ENCODE measurements at regions not wholly inside any gene's neighbourhood (a gene's known extent, or its start where the extent isn't known, plus 50 kb on each side); places are given as distances from the start of the nearest gene placed in this dataset.
"Not testable (repeated sequence)": the region's sequence is repeated elsewhere in the genome, so short reads cannot be mapped to it uniquely, and the experiment has no call there.

GRCh38 chr14:34299360-34299759 lies 162.7 kb downstream of the SPTSSA start:
- no peaks in the 10 kb centered on the region for H3K27me3 Mint-ChIP-seq
- ATAC-seq (no peak), DNase-seq (no peak)
- H3K4me3 Mint-ChIP-seq = no peak overlapping the region
- H3K4me1 Mint-ChIP-seq = no peaks in the 10 kb centered on the region
- intact Hi-C loops (cut with DNase I, micrococcal nuclease) = no loop called here
- CTCF ChIA-PET = interaction anchor here (0.9 to 2.7 kb wide), 3 partner anchors 18 to 507 kb away, joined by 4 to 8 read pairs (median 6); no protein-coding TSS in a partner anchor
- no peaks in the 10 kb centered on the region for H3K9me3 Mint-ChIP-seq (ENCODE audit: low read depth)
- no peak overlapping the region for H3K27ac Mint-ChIP-seq
- no peaks in the 10 kb centered on the region for H3K36me3 Mint-ChIP-seq (ENCODE audit: low read depth)
- POLR2A ChIA-PET = no interaction called here

- no peaks in the 10 kb centered on the region for H3K4me1 Mint-ChIP-seq
- CTCF ChIA-PET = no interaction called here
- intact Hi-C loops (cut with DNase I, micrococcal nuclease) = no loop called here
- DNase-seq (no peak), ATAC-seq (no peak)
- POLR2A ChIA-PET = no interaction called here
- no peak overlapping the region for H3K27ac Mint-ChIP-seq
- no peak overlapping the region for H3K4me3 Mint-ChIP-seq
- H3K9me3 Mint-ChIP-seq (ENCODE audit: low read depth) = no peaks in the 10 kb centered on the region
- H3K36me3 Mint-ChIP-seq (ENCODE audit: low read depth) = no peaks in the 10 kb centered on the region
- no peaks in the 10 kb centered on the region for H3K27me3 Mint-ChIP-seq
Measured at GRCh38 chr14:34297786-34298520, 164.1 kb downstream of the SPTSSA start.

DNA sequence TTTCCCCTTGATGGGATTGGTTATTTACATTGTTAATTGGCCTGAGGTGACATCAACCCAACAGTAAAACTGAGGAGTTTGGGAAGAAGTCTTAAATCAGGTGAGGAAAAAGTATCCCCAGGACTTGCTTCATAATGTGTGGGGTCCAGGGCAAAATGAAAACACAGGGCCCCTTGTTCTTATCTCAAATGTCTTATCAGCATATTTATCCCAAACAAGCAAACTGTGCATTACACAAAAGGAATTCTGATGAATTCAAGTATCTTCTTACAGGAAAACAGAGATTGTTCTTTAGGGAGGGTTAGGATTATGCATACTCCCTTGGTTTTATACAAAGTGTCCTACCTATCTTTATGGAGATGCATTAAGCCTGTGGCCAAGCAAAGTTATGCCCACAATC lies 178.4 kb downstream of the SPTSSA start:
- no peak overlapping the region for H3K27ac Mint-ChIP-seq
- H3K36me3 Mint-ChIP-seq (ENCODE audit: low read depth) = no peaks in the 10 kb centered on the region
- no peak overlapping the region for H3K4me3 Mint-ChIP-seq
- no peaks in the 10 kb centered on the region for H3K27me3 Mint-ChIP-seq
- CTCF ChIA-PET = interaction anchor here (1.8 kb wide), 1 partner anchor 39 kb away, joined by 4 read pairs; no protein-coding TSS in a partner anchor
- intact Hi-C loops (cut with DNase I, micrococcal nuclease) = no loop called here
- no peak for DNase-seq
- POLR2A ChIA-PET = no interaction called here
- H3K9me3 Mint-ChIP-seq (ENCODE audit: low read depth) = peaks cover 3% of the 10 kb centered on the region
- ATAC-seq = no peak
- no peaks in the 10 kb centered on the region for H3K4me1 Mint-ChIP-seq

- DNase-seq (no peak), ATAC-seq (peak; percentile 61)
- Mint-ChIP-seq H3K27ac (no peak overlapping the region), H3K4me3 (no peak overlapping the region), H3K9me3 (ENCODE audit: low read depth) (peaks cover 3% of the 10 kb centered on the region), H3K36me3 (ENCODE audit: low read depth) (no peaks in the 10 kb centered on the region), H3K4me1 (peaks cover 3% of the 10 kb centered on the region), H3K27me3 (peaks cover 3% of the 10 kb centered on the region)
- intact Hi-C loops (cut with DNase I, micrococcal nuclease) = no loop called here
- ChIA-PET POLR2A (no interaction called here), CTCF (interaction anchor here (1.1 kb wide), 1 partner anchor 24 kb away, joined by 3 read pairs; no protein-coding TSS in a partner anchor)
Measured at GRCh38 chr14:34277191-34277590, 184.8 kb downstream of the SPTSSA start.

GRCh38 chr14:34275530-34275929 lies 186.5 kb downstream of the SPTSSA start:
- ChIA-PET POLR2A (no interaction called here), CTCF (interaction anchor here (0.6 kb wide), 1 partner anchor 1691 kb away, joined by 3 read pairs; no protein-coding TSS in a partner anchor)
- ATAC-seq = no peak
- Mint-ChIP-seq H3K27ac (no peak overlapping the region), H3K36me3 (ENCODE audit: low read depth) (no peaks in the 10 kb centered on the region), H3K4me3 (no peak overlapping the region), H3K4me1 (peaks cover 3% of the 10 kb centered on the region), H3K27me3 (peaks cover 3% of the 10 kb centered on the region), H3K9me3 (ENCODE audit: low read depth) (no peaks in the 10 kb centered on the region)
- intact Hi-C loops (cut with DNase I, micrococcal nuclease) = no loop called here
- no peak for DNase-seq

DNA sequence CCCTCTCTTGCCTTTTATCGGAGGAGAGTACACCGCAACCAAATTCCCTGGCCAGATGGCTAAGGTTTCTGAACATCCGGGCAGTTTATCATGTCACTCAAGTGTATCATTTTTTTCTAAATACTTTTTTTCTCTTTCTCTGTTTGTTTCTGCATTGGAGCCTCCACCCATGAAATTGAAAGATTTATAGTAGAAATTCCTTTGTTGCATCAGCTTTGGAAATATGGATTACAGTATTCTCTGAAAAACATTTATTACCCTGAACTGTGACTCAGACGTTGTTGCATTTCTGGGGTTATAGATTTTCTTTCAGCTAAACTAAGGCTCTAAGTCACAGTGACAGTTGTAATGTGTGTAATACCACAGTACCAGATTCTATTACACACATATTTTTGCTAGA lies 187.0 kb downstream of the SPTSSA start:
- peaks cover 3% of the 10 kb centered on the region for H3K4me1 Mint-ChIP-seq
- no peak overlapping the region for H3K27ac Mint-ChIP-seq

GRCh38 chr14:34273716-34274115 lies 188.3 kb downstream of the SPTSSA start:
- H3K4me1 Mint-ChIP-seq; H3K27me3 Mint-ChIP-seq; ATAC-seq; DNase-seq; intact Hi-C loops (cut with DNase I, micrococcal nuclease); POLR2A ChIA-PET; H3K27ac Mint-ChIP-seq; H3K4me3 Mint-ChIP-seq; H3K9me3 Mint-ChIP-seq (ENCODE audit: low read depth); H3K36me3 Mint-ChIP-seq (ENCODE audit: low read depth); CTCF ChIA-PET: not testable (repeated sequence)

More for the DNA sequence above, 187.0 kb downstream of the SPTSSA start:
- H3K27me3 Mint-ChIP-seq = peaks cover 3% of the 10 kb centered on the region
- CTCF ChIA-PET = interaction anchor here (0.6 to 0.7 kb wide), 2 partner anchors 26 to 1691 kb away, joined by 3 read pairs; no protein-coding TSS in a partner anchor
- no peak overlapping the region for H3K4me3 Mint-ChIP-seq
- intact Hi-C loops (cut with DNase I, micrococcal nuclease) = no loop called here
- ATAC-seq (no peak), DNase-seq (no peak)
- no peaks in the 10 kb centered on the region for H3K36me3 Mint-ChIP-seq (ENCODE audit: low read depth)
- H3K9me3 Mint-ChIP-seq (ENCODE audit: low read depth) = no peaks in the 10 kb centered on the region
- POLR2A ChIA-PET = no interaction called here

DNA sequence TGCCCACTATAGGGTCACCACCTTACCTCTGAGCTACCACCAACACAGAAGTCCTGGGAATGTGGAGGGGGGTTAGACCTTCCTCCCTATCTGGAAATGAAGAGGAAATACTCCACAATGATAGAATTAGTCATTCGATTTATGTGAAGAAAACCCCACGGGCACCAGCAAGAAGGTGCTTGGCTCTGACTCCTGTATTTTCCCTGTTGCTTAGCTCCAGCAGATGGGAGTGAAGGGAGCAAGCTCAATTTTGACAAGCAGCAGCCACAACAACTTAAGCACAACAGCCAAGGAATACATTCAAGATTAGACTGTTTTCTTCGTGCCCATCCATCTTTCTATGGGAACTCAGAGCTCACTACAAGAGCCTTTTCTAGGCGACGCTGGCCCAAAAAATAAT lies 191.7 kb downstream of the SPTSSA start:
- CTCF ChIA-PET = interaction anchor here (0.6 kb wide), 1 partner anchor 106 kb away, joined by 3 read pairs; no protein-coding TSS in a partner anchor
- POLR2A ChIA-PET = no interaction called here
- no peak overlapping the region for H3K4me3 Mint-ChIP-seq
- ATAC-seq = no peak
- intact Hi-C loops (cut with DNase I, micrococcal nuclease) = no loop called here
- H3K4me1 Mint-ChIP-seq = no peaks in the 10 kb centered on the region
- peaks cover 5% of the 10 kb centered on the region for H3K27me3 Mint-ChIP-seq
- no peak overlapping the region for H3K27ac Mint-ChIP-seq
- H3K36me3 Mint-ChIP-seq (ENCODE audit: low read depth) = no peaks in the 10 kb centered on the region
- no peaks in the 10 kb centered on the region for H3K9me3 Mint-ChIP-seq (ENCODE audit: low read depth)
- DNase-seq = no peak

DNA sequence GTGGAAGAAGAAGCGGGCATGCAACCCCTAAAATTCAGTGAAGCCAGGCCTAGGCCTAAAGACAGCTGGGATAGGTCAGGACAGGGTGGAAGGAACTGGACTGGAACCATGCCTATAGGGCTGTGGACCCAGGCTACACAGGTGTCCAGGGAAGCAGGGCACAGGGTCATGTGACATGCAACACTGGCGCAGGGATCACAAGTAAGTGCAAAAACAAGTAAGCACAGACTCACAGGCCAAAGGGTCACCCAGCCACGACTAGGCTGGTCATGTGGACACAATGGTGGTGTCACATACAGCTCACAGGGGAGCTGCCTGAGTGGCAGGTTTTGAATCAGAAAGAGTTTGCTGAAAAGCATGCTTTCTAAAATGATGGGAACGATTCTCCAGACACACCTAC lies 195.7 kb downstream of the SPTSSA start:
- no peaks in the 10 kb centered on the region for H3K9me3 Mint-ChIP-seq (ENCODE audit: low read depth)
- DNase-seq (no peak), ATAC-seq (no peak)
- H3K27me3 Mint-ChIP-seq = peaks cover 9% of the 10 kb centered on the region
- intact Hi-C loops (cut with DNase I, micrococcal nuclease) = no loop called here
- CTCF ChIA-PET = interaction anchor here (1.1 kb wide), 1 partner anchor 34 kb away, joined by 4 read pairs; no protein-coding TSS in a partner anchor
- H3K4me1 Mint-ChIP-seq = no peaks in the 10 kb centered on the region
- POLR2A ChIA-PET = no interaction called here
- H3K4me3 Mint-ChIP-seq = no peak overlapping the region
- H3K36me3 Mint-ChIP-seq (ENCODE audit: low read depth) = no peaks in the 10 kb centered on the region
- no peak overlapping the region for H3K27ac Mint-ChIP-seq

DNA sequence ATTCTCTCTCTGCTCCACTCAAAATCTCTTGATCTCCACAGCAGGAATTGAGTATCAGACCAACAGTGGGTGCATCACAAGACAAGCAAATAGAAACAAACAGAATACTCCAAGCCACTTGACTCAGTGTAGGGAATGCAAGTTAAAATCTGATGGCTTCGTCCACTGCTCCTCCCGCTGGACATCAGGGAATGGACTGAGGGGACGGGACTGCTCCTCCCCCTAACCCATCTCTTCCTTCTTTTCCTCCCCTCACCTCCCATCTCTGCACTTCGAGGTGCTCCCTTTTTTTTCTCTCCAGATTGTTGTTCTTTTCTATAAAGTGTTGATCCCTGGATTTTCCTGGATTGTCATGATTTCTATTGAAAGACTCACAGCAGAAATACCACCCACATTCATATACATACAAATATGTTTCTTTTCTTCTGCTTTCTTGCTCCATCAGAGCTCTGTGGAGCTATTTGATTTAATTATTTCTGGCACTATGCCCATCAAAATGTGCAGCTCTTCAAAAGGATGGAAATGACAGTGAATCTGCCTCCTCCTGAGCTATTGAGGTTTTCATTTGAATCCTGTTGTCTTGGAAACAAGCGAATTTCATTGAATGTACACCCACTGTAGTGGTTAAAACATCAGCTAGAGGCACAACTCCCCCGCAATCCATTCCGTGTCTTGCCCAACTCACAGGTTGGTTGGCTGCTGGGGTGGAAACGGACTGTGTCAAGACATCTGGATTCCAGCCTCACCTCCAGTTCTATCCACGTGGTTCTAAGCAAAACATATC lies 199.7 kb downstream of the SPTSSA start:
- CTCF ChIA-PET = no interaction called here

GRCh38 chr14:34259996-34260395 lies 202.0 kb downstream of the SPTSSA start:
- CTCF ChIA-PET = interaction anchor here (0.6 kb wide), 1 partner anchor 30 kb away, joined by 3 read pairs; no protein-coding TSS in a partner anchor
- H3K9me3 Mint-ChIP-seq (ENCODE audit: low read depth) = no peaks in the 10 kb centered on the region

More for the DNA sequence above, 199.7 kb downstream of the SPTSSA start:
- H3K4me1 Mint-ChIP-seq = no peaks in the 10 kb centered on the region
- POLR2A ChIA-PET = no interaction called here
- peaks cover 8% of the 10 kb centered on the region for H3K27me3 Mint-ChIP-seq
- intact Hi-C loops (cut with DNase I, micrococcal nuclease) = no loop called here
- no peaks in the 10 kb centered on the region for H3K9me3 Mint-ChIP-seq (ENCODE audit: low read depth)
- ATAC-seq (no peak), DNase-seq (no peak)
- H3K36me3 Mint-ChIP-seq (ENCODE audit: low read depth) = no peaks in the 10 kb centered on the region
- H3K27ac Mint-ChIP-seq = no peak overlapping the region
- H3K4me3 Mint-ChIP-seq = no peak overlapping the region

GRCh38 chr14:34258318-34258717 lies 203.7 kb downstream of the SPTSSA start:
- intact Hi-C loops (cut with DNase I, micrococcal nuclease) = no loop called here
- Mint-ChIP-seq H3K4me3 (no peak overlapping the region), H3K9me3 (ENCODE audit: low read depth) (no peaks in the 10 kb centered on the region), H3K27ac (no peak overlapping the region), H3K4me1 (no peaks in the 10 kb centered on the region), H3K27me3 (peaks cover 8% of the 10 kb centered on the region), H3K36me3 (ENCODE audit: low read depth) (no peaks in the 10 kb centered on the region)
- no peak for ATAC-seq
- ChIA-PET POLR2A (no interaction called here), CTCF (no interaction called here)
- DNase-seq = no peak

More at GRCh38 chr14:34259996-34260395, 202.0 kb downstream of the SPTSSA start:
- H3K36me3 Mint-ChIP-seq (ENCODE audit: low read depth) = no peaks in the 10 kb centered on the region
- H3K4me1 Mint-ChIP-seq = no peaks in the 10 kb centered on the region
- no peak overlapping the region for H3K27ac Mint-ChIP-seq
- DNase-seq (no peak), ATAC-seq (no peak)
- H3K4me3 Mint-ChIP-seq = no peak overlapping the region
- POLR2A ChIA-PET = no interaction called here
- peaks cover 8% of the 10 kb centered on the region for H3K27me3 Mint-ChIP-seq
- intact Hi-C loops (cut with DNase I, micrococcal nuclease) = no loop called here

All from activated CD4-positive, alpha-beta T cell treated with anti-CD3 and anti-CD28 coated beads for 36 hours (primary cell).